GM19043 (cell line): ENCODE measurements at regions not wholly inside any gene's neighbourhood (a gene's known extent, or its start where the extent isn't known, plus 50 kb on each side); places are given as distances from the start of the nearest gene placed in this dataset.

Source experiments
- ATAC-seq: cut with Tn5 transposase; IDR thresholded peaks from one replicate; pipeline ENCODE4 v1.9.1; 2021; ENCODE audit warnings: low read depth; ENCODE audit not compliant: unreplicated experiment

- ATAC-seq, result no peak
These were observed 54.3 kb upstream of the CBLB start for GRCh38 chr3:105923140-105923539.

- no peak for ATAC-seq
These were observed 58.9 kb upstream of the CBLB start for GRCh38 chr3:105927741-105928140.

GRCh38 chr3:105930733-105931132, 61.9 kb upstream of the CBLB start:
- no peak for ATAC-seq

- no peak for ATAC-seq
These were observed 62.7 kb upstream of the CBLB start for GRCh38 chr3:105931500-105931899.

GRCh38 chr3:105933871-105934270, 65.1 kb upstream of the CBLB start:
- no peak for ATAC-seq

GRCh38 chr3:105938101-105938500, 69.3 kb upstream of the CBLB start:
- no peak for ATAC-seq

GRCh38 chr3:105938806-105939205, 70.0 kb upstream of the CBLB start:
- no peak for ATAC-seq

GRCh38 chr3:105944276-105944675, 75.5 kb upstream of the CBLB start:
- ATAC-seq, result no peak

- ATAC-seq, result no peak
These were observed 75.9 kb upstream of the CBLB start for GRCh38 chr3:105944721-105945120.

- ATAC-seq, result no peak
These were observed 79.3 kb upstream of the CBLB start for GRCh38 chr3:105948101-105948500.

- no peak for ATAC-seq
These were observed 82.2 kb upstream of the CBLB start for GRCh38 chr3:105950881-105951600.

GRCh38 chr3:105953831-105954230, 85.0 kb upstream of the CBLB start:
- ATAC-seq, result no peak

GRCh38 chr3:105956306-105956705, 87.5 kb upstream of the CBLB start:
- no peak for ATAC-seq

- ATAC-seq, result no peak
These were observed 88.9 kb upstream of the CBLB start for GRCh38 chr3:105957722-105958121.

- no peak for ATAC-seq
These were observed 89.6 kb upstream of the CBLB start for GRCh38 chr3:105958237-105959000.

GRCh38 chr3:105959851-105960250, 91.0 kb upstream of the CBLB start:
- ATAC-seq, result no peak

GRCh38 chr3:105960381-105960780, 91.6 kb upstream of the CBLB start:
- ATAC-seq, result no peak

GRCh38 chr3:105963161-105963560, 94.3 kb upstream of the CBLB start:
- no peak for ATAC-seq

- ATAC-seq, result no peak
These were observed 96.6 kb upstream of the CBLB start for GRCh38 chr3:105965384-105965783.

GRCh38 chr3:105967117-105967516, 98.3 kb upstream of the CBLB start:
- no peak for ATAC-seq

GRCh38 chr3:105970283-105970682, 101.5 kb upstream of the CBLB start:
- no peak for ATAC-seq

- no peak for ATAC-seq
These were observed 103.3 kb upstream of the CBLB start for GRCh38 chr3:105972069-105972468.
